NAMALWA (cell line): ENCODE measurements at regions not wholly inside any gene's neighbourhood (a gene's known extent, or its start where the extent isn't known, plus 50 kb on each side); places are given as distances from the start of the nearest gene placed in this dataset.
"Not testable (repeated sequence)": the region's sequence is repeated elsewhere in the genome, so short reads cannot be mapped to it uniquely, and the experiment has no call there.

Experiments used
- DNase-seq: peaks from one replicate; pipeline ENCODE4 v3.0.0-alpha.2; 2015; ENCODE audit warnings: low spot score

GRCh38 chr7:70846208-70846607 lies 285.7 kb upstream of the GALNT17 start:
- DNase-seq = no peak

- no peak for DNase-seq
These were observed 282.2 kb upstream of the GALNT17 start for GRCh38 chr7:70849580-70850235.

- DNase-seq = no peak
These were observed 276.6 kb upstream of the GALNT17 start for GRCh38 chr7:70855373-70855772.

- peak; percentile 79 for DNase-seq
These were observed 274.9 kb upstream of the GALNT17 start for GRCh38 chr7:70856901-70857630.

GRCh38 chr7:70857793-70858545 lies 274.0 kb upstream of the GALNT17 start:
- DNase-seq = no peak

- DNase-seq = no peak
These were observed 264.4 kb upstream of the GALNT17 start for GRCh38 chr7:70867513-70867912.

- DNase-seq = no peak
These were observed 261.6 kb upstream of the GALNT17 start for GRCh38 chr7:70870349-70870748.

GRCh38 chr7:70872188-70872587 lies 259.8 kb upstream of the GALNT17 start:
- DNase-seq = no peak

GRCh38 chr7:70881167-70881847 lies 250.6 kb upstream of the GALNT17 start:
- no peak for DNase-seq

GRCh38 chr7:70883750-70884439 lies 248.0 kb upstream of the GALNT17 start:
- DNase-seq = no peak

- DNase-seq = no peak
These were observed 247.5 kb upstream of the GALNT17 start for GRCh38 chr7:70884440-70884764.

- DNase-seq = no peak
These were observed 247.1 kb upstream of the GALNT17 start for GRCh38 chr7:70884809-70885208.

- no peak for DNase-seq
These were observed 245.4 kb upstream of the GALNT17 start for GRCh38 chr7:70886547-70886946.

- no peak for DNase-seq
These were observed 244.8 kb upstream of the GALNT17 start for GRCh38 chr7:70887186-70887585.

- DNase-seq = no peak
These were observed 241.6 kb upstream of the GALNT17 start for GRCh38 chr7:70890147-70890969.

GRCh38 chr7:70893422-70893821 lies 238.5 kb upstream of the GALNT17 start:
- DNase-seq = no peak

- DNase-seq = no peak
These were observed 237.8 kb upstream of the GALNT17 start for GRCh38 chr7:70893971-70894715.

GRCh38 chr7:70894799-70895198 lies 237.1 kb upstream of the GALNT17 start:
- DNase-seq = no peak

GRCh38 chr7:70895337-70896200 lies 236.4 kb upstream of the GALNT17 start:
- DNase-seq = not testable (repeated sequence)
